HCT116 (cell line): ENCODE measurements at regions not wholly inside any gene's neighbourhood (a gene's known extent, or its start where the extent isn't known, plus 50 kb on each side); places are given as distances from the start of the nearest gene placed in this dataset.

Experiments
- ATAC-seq: fragments of 200-7000 bp; cut with Tn5 transposase; 2 replicates; pipeline ENCODE4 v1.9.1; 2020; ENCODE audit warnings: mild to moderate bottlenecking, moderate library complexity
- BruUV-seq: library from RNA; stranded (reverse); fragments of 400-500 nt; replicated peaks from 2 replicates; lab custom pipeline; 2021; lab: Mats Ljungman, UMichigan
- CTCF ChIA-PET: fragments of 300-600 bp; sonication (Branson Sonifier 250); formaldehyde crosslinking; loops from one replicate; lab custom pipeline; 2021; ENCODE audit warnings: antibody characterized with exemption; lab: Charles Lee
- POLR2A ChIA-PET: fragments of 300-600, 350-600 bp; sonication (Branson Sonifier 250); formaldehyde crosslinking; loops from one replicate; lab custom pipeline; 2021; ENCODE audit warnings: antibody characterized with exemption; lab: Charles Lee
- RAD21 ChIA-PET, 2 experiments: fragments of 300-600 bp; sonication (Branson Sonifier 250); formaldehyde crosslinking; loops; one replicate each; lab custom pipeline; 2023; ENCODE audit warnings: low total read pairs in 2 of 2; ENCODE audit not compliant: uncharacterized antibody in 2 of 2, unreplicated experiment in 2 of 2, low non-redundant PET in 1 of 2; lab: Charles Lee
- DNase-seq: peaks from one replicate; pipeline ENCODE4 v3.0.0-alpha.2; 2010; ENCODE audit warnings: low read depth, low spot score
- H2AFZ ChIP-seq: fragments of 200-600 bp; shearing (Covaris generic), sonication (generic); 2 replicates; pipeline ENCODE4 v1.6.1; 2017; ENCODE audit warnings: low read depth, mixed run types, mixed read lengths, antibody characterized with exemption, low read length; ENCODE audit not compliant: poor library complexity, severe bottlenecking
- H3K27ac ChIP-seq: 2 replicates; pipeline ENCODE4 v1.5.1; 2012; ENCODE audit warnings: low read depth, low read length
- H3K27me3 ChIP-seq: fragments of 200-600 bp; sonication (generic); 2 replicates; pipeline ENCODE4 v1.6.1; 2016; ENCODE audit warnings: mixed run types, low read length, mixed read lengths; ENCODE audit not compliant: insufficient read depth
- H3K36me3 ChIP-seq, 2 experiments: fragments of 200-500 bp in 1 of 2; fragments of 200-600 bp in 1 of 2; sonication (Bioruptor generic) in 1 of 2; sonication (generic) in 1 of 2; 2 replicates each; pipeline versions ENCODE4 v1.5.1 to v1.6.1; 2014 to 2016; ENCODE audit warnings: low read length in 2 of 2, inconsistent platforms in 1 of 2, mixed read lengths in 1 of 2, mixed run types in 1 of 2; ENCODE audit not compliant: insufficient read depth in 2 of 2, control insufficient read depth in 1 of 2
- H3K4me1 ChIP-seq, 2 experiments: fragments of 200-600 bp in 1 of 2; sonication (generic) in 1 of 2; 2 replicates each; pipeline versions ENCODE4 v1.5.1 to v1.6.1; 2012 to 2017; ENCODE audit warnings: low read length in 2 of 2, inconsistent platforms in 1 of 2, mild to moderate bottlenecking in 1 of 2, mixed read lengths in 1 of 2, mixed run types in 1 of 2, moderate library complexity in 1 of 2; ENCODE audit not compliant: insufficient read depth in 2 of 2, control insufficient read depth in 1 of 2
- H3K4me2 ChIP-seq: fragments of 200-600 bp; sonication (generic); 2 replicates; pipeline ENCODE4 v1.6.1; 2017; ENCODE audit warnings: mixed run types, low read length, mixed read lengths
- H3K4me3 ChIP-seq, 2 experiments: fragments of 200-600 bp in 1 of 2; sonication (generic) in 1 of 2; replicated peaks in 1 of 2; 2 replicates each; pipeline ENCODE4 v1.5.1; 2011 to 2016; ENCODE audit warnings: low read length in 2 of 2, control low read depth in 1 of 2, low read depth in 1 of 2, mild to moderate bottlenecking in 1 of 2, mixed read lengths in 1 of 2, mixed run types in 1 of 2
- H3K79me2 ChIP-seq: fragments of 200-600 bp; sonication (generic); 2 replicates; pipeline ENCODE4 v1.6.1; 2017; ENCODE audit warnings: mild to moderate bottlenecking, mixed run types, low read length, moderate library complexity, mixed read lengths; ENCODE audit not compliant: insufficient read depth
- H3K9ac ChIP-seq: fragments of 200-600 bp; sonication (generic); 2 replicates; pipeline ENCODE4 v1.6.1; 2016; ENCODE audit warnings: low read length, mixed read lengths
- H3K9me2 ChIP-seq: fragments of 200-600 bp; sonication (generic), shearing (Covaris generic); 2 replicates; pipeline ENCODE4 v1.6.1; 2017; ENCODE audit warnings: mixed run types, mild to moderate bottlenecking, moderate library complexity; ENCODE audit not compliant: insufficient read depth
- H3K9me3 ChIP-seq, 2 experiments: fragments of 200-500 bp in 1 of 2; fragments of 200-600 bp in 1 of 2; sonication (Bioruptor generic) in 1 of 2; sonication (generic) in 1 of 2; 2 replicates each; pipeline ENCODE4 v1.6.1; 2014 to 2017; ENCODE audit warnings: low read length in 2 of 2, mixed read lengths in 2 of 2, inconsistent platforms in 1 of 2, low read depth in 1 of 2, mild to moderate bottlenecking in 1 of 2, mixed run types in 1 of 2, moderate library complexity in 1 of 2; ENCODE audit not compliant: control insufficient read depth in 1 of 2, insufficient read depth in 1 of 2
- H4K20me1 ChIP-seq: fragments of 200-600 bp; sonication (generic), shearing (Covaris generic); 2 replicates; pipeline ENCODE4 v1.6.1; 2017; ENCODE audit warnings: mixed run types, mild to moderate bottlenecking, moderate library complexity; ENCODE audit not compliant: insufficient read depth
- ATF3 ChIP-seq: IDR thresholded peaks from 2 replicates; pipeline ENCODE4 v1.6.1; 2012
- CEBPB ChIP-seq: IDR thresholded peaks from 2 replicates; pipeline ENCODE4 v1.6.1; 2012; ENCODE audit warnings: low read depth
- FOSL1 ChIP-seq: IDR thresholded peaks from 2 replicates; pipeline ENCODE4 v1.6.1; 2012; ENCODE audit warnings: low read depth
- POLR2AphosphoS5 ChIP-seq: IDR thresholded peaks from 2 replicates; pipeline ENCODE4 v1.6.1; 2011; ENCODE audit warnings: mild to moderate bottlenecking, low read depth, low read length, moderate library complexity
- ZBTB33 ChIP-seq: IDR thresholded peaks from 2 replicates; pipeline ENCODE4 v1.6.1; 2011; ENCODE audit warnings: mild to moderate bottlenecking, low read length, moderate library complexity; ENCODE audit not compliant: insufficient replicate concordance; ENCODE audit errors: extremely low read depth
- intact Hi-C: fragments of 100-400 bp; cut with micrococcal nuclease; formaldehyde crosslinking; loops from 2 replicates; pipeline ENCODE4 v1.10.0; 2022

GRCh38 chr2:156999661-157000060 is 257.8 kb upstream of the GALNT5 start:
- TF ChIP-seq ZBTB33 (no peak), POLR2AphosphoS5 (no peak), ATF3 (no peak), FOSL1 (no peak), CEBPB (no peak)
- no peak for DNase-seq
- Histone ChIP-seq H3K9ac (no peak overlapping the region), H3K36me3 (no peaks in the 10 kb centered on the region), H3K4me2 (no peak overlapping the region), H3K79me2 (no peaks in the 10 kb centered on the region), H3K9me3 (no peaks in the 10 kb centered on the region), H3K9me2 (no peaks in the 10 kb centered on the region), H3K4me3 (no peak overlapping the region), H2AFZ (no peak overlapping the region), H4K20me1 (no peaks in the 10 kb centered on the region), H3K4me1 (no peaks in the 10 kb centered on the region), H3K27ac (no peak overlapping the region), H3K27me3 (no peaks in the 10 kb centered on the region)
- POLR2A ChIA-PET = no interaction called here
- no TSS peak for BruUV-seq
- RAD21 ChIA-PET = no interaction called here
- ATAC-seq = no peak
- CTCF ChIA-PET = no interaction called here
- intact Hi-C loops = no loop called here

- BruUV-seq = no TSS peak
- no peak overlapping the region for H3K4me2 ChIP-seq
- no peaks in the 10 kb centered on the region for H3K4me1 ChIP-seq
- CTCF ChIA-PET = no interaction called here
- no peak overlapping the region for H3K9ac ChIP-seq
- POLR2A ChIA-PET = no interaction called here
- no peak overlapping the region for H2AFZ ChIP-seq
- intact Hi-C loops = no loop called here
- H3K27me3 ChIP-seq = no peaks in the 10 kb centered on the region
- no peaks in the 10 kb centered on the region for H3K9me2 ChIP-seq
- no peak overlapping the region for H3K4me3 ChIP-seq
- H3K9me3 ChIP-seq = no peaks in the 10 kb centered on the region
- H3K79me2 ChIP-seq = no peaks in the 10 kb centered on the region
- DNase-seq (no peak), ATAC-seq (no peak)
- RAD21 ChIA-PET = no interaction called here
- no peak for TF ChIP-seq FOSL1
- H3K36me3 ChIP-seq = no peaks in the 10 kb centered on the region
- H4K20me1 ChIP-seq = no peaks in the 10 kb centered on the region
- no peak overlapping the region for H3K27ac ChIP-seq
Measured at GRCh38 chr2:157004789-157005188, 252.7 kb upstream of the GALNT5 start.
